C4-2B (cell line): ENCODE measurements at regions not wholly inside any gene's neighbourhood (a gene's known extent, or its start where the extent isn't known, plus 50 kb on each side); places are given as distances from the start of the nearest gene placed in this dataset.

Experiments
- CTCF ChIP-seq: fragments of 450-650 bp; conservative IDR thresholded peaks from 2 replicates; pipeline ENCODE4 v1.5.1; 2017; ENCODE audit warnings: mild to moderate bottlenecking
- ZFX ChIP-seq: fragments of 450-650 bp; IDR thresholded peaks from 2 replicates; pipeline ENCODE4 v1.6.1; 2017

- TF ChIP-seq CTCF (no peak), ZFX (no peak)
Measured at GRCh38 chrX:38898261-38898660, 97.0 kb downstream of the MID1IP1 start.
